GM21786 (cell line): ENCODE measurements at regions not wholly inside any gene's neighbourhood (a gene's known extent, or its start where the extent isn't known, plus 50 kb on each side); places are given as distances from the start of the nearest gene placed in this dataset.
"Not testable (repeated sequence)": the region's sequence is repeated elsewhere in the genome, so short reads cannot be mapped to it uniquely, and the experiment has no call there.

Experiments used
- ATAC-seq: cut with Tn5 transposase; IDR thresholded peaks from one replicate; pipeline ENCODE4 v1.9.1; 2021; ENCODE audit not compliant: unreplicated experiment

- ATAC-seq: not testable (repeated sequence)
Observed at GRCh38 chr4:11066584-11066983, 362.1 kb downstream of the HS3ST1 start.

- ATAC-seq: not testable (repeated sequence)
Observed at GRCh38 chr4:11060637-11061036, 368.1 kb downstream of the HS3ST1 start.

GRCh38 chr4:11054937-11055336, 370.4 kb upstream of the CLNK start:
- not testable (repeated sequence) for ATAC-seq

- no peak for ATAC-seq
Observed at GRCh38 chr4:11053601-11054220, 369.1 kb upstream of the CLNK start.

GRCh38 chr4:11051181-11051580, 366.6 kb upstream of the CLNK start:
- no peak for ATAC-seq

- no peak for ATAC-seq
Observed at GRCh38 chr4:11050766-11051165, 366.2 kb upstream of the CLNK start.

GRCh38 chr4:11049001-11049400, 364.4 kb upstream of the CLNK start:
- no peak for ATAC-seq

- peak; percentile 81 for ATAC-seq
Observed at GRCh38 chr4:11042760-11043159, 358.2 kb upstream of the CLNK start.

GRCh38 chr4:11039634-11040131, 355.1 kb upstream of the CLNK start:
- ATAC-seq: no peak

- no peak for ATAC-seq
Observed at GRCh38 chr4:11038926-11039325, 354.4 kb upstream of the CLNK start.

GRCh38 chr4:11037637-11038036, 353.1 kb upstream of the CLNK start:
- no peak for ATAC-seq

GRCh38 chr4:11028334-11028733, 343.8 kb upstream of the CLNK start:
- ATAC-seq: no peak

- ATAC-seq: no peak
Observed at GRCh38 chr4:11021333-11021732, 336.8 kb upstream of the CLNK start.

- no peak for ATAC-seq
Observed at GRCh38 chr4:11019451-11020240, 335.1 kb upstream of the CLNK start.

GRCh38 chr4:11014199-11014598, 329.6 kb upstream of the CLNK start:
- no peak for ATAC-seq

GRCh38 chr4:11013094-11013664, 328.6 kb upstream of the CLNK start:
- no peak for ATAC-seq

- ATAC-seq: no peak
Observed at GRCh38 chr4:11011249-11011648, 326.7 kb upstream of the CLNK start.

GRCh38 chr4:11010624-11011023, 326.1 kb upstream of the CLNK start:
- no peak for ATAC-seq

- ATAC-seq: no peak
Observed at GRCh38 chr4:11009281-11009680, 324.7 kb upstream of the CLNK start.

- ATAC-seq: no peak
Observed at GRCh38 chr4:11005300-11005699, 320.7 kb upstream of the CLNK start.

GRCh38 chr4:11004818-11005217, 320.2 kb upstream of the CLNK start:
- no peak for ATAC-seq

GRCh38 chr4:11002961-11003360, 318.4 kb upstream of the CLNK start:
- ATAC-seq: no peak
